CD14-positive monocyte (primary cell): ENCODE measurements at regions not wholly inside any gene's neighbourhood (a gene's known extent, or its start where the extent isn't known, plus 50 kb on each side); places are given as distances from the start of the nearest gene placed in this dataset.

Experiments used
- DNase-seq, 3 donors: peaks; one replicate each; pipeline ENCODE4 v3.0.0-alpha.2; 2011 to 2022
- H2AFZ ChIP-seq: 2 replicates; pipeline ENCODE4 v1.6.0; 2012; ENCODE audit warnings: mild to moderate bottlenecking, low read depth, low read length, inconsistent platforms; ENCODE audit not compliant: insufficient read depth, poor library complexity, severe bottlenecking
- H3K27ac ChIP-seq, 2 donors: 1 replicate in 1 of 2; 2 replicates in 1 of 2; pipeline ENCODE4 v1.5.1; 2012 to 2013; ENCODE audit warnings: low read length in 2 of 2, control low read depth in 1 of 2, inconsistent platforms in 1 of 2, low read depth in 1 of 2, mild to moderate bottlenecking in 1 of 2
- H3K27me3 ChIP-seq, 2 donors: one replicate each; pipeline versions ENCODE4 v1.6.0 to v1.6.1; 2011 to 2013; ENCODE audit warnings: low read length in 2 of 2; ENCODE audit not compliant: control insufficient read depth in 2 of 2, insufficient read depth in 2 of 2
- H3K36me3 ChIP-seq, 2 donors: replicated peaks in 1 of 2; 1 replicate in 1 of 2; 2 replicates in 1 of 2; pipeline versions ENCODE4 v1.5.1 to v1.6.1; 2012 to 2013; ENCODE audit warnings: low read length in 2 of 2, control low read depth in 1 of 2, inconsistent platforms in 1 of 2, mild to moderate bottlenecking in 1 of 2; ENCODE audit not compliant: insufficient read depth in 2 of 2, control insufficient read depth in 1 of 2
- H3K4me1 ChIP-seq, 2 donors: 1 replicate in 1 of 2; 2 replicates in 1 of 2; pipeline versions ENCODE4 v1.5.1 to v1.6.1; 2012 to 2013; ENCODE audit warnings: low read length in 2 of 2, control low read depth in 1 of 2, inconsistent platforms in 1 of 2, mild to moderate bottlenecking in 1 of 2, moderate library complexity in 1 of 2; ENCODE audit not compliant: insufficient read depth in 2 of 2, control insufficient read depth in 1 of 2
- H3K4me2 ChIP-seq: replicated peaks from 2 replicates; pipeline ENCODE3; 2012; ENCODE audit warnings: low read length, moderate library complexity, mild to moderate bottlenecking; ENCODE audit not compliant: poor library complexity, severe bottlenecking; ENCODE audit errors: extremely low read depth
- H3K4me3 ChIP-seq, 3 experiments: fragments of 200-600 bp in 1 of 3; sonication (generic) in 1 of 3; replicated peaks in 1 of 3; 1 replicate in 2 of 3; 2 replicates in 1 of 3; pipeline ENCODE4 v1.5.1; 2011 to 2013; ENCODE audit warnings: low read length in 3 of 3, mild to moderate bottlenecking in 3 of 3, control low read depth in 2 of 3, low read depth in 2 of 3, inconsistent platforms in 1 of 3, moderate library complexity in 1 of 3
- H3K79me2 ChIP-seq: 2 replicates; pipeline ENCODE4 v1.6.0; 2012; ENCODE audit warnings: mild to moderate bottlenecking, control low read depth, inconsistent platforms, low read length, moderate library complexity; ENCODE audit not compliant: insufficient read depth
- H3K9ac ChIP-seq: 2 replicates; pipeline ENCODE4 v1.6.0; 2017; ENCODE audit warnings: low read length, mild to moderate bottlenecking; ENCODE audit not compliant: insufficient read depth, poor library complexity, severe bottlenecking
- H3K9me3 ChIP-seq, 2 donors: replicated peaks in 1 of 2; 1 replicate in 1 of 2; 2 replicates in 1 of 2; pipeline versions ENCODE4 v1.5.1 to v1.6.1; 2012 to 2013; ENCODE audit warnings: low read length in 2 of 2, control low read depth in 1 of 2; ENCODE audit not compliant: control insufficient read depth in 1 of 2, insufficient read depth in 1 of 2
- H4K20me1 ChIP-seq: 2 replicates; pipeline ENCODE4 v1.6.0; 2012; ENCODE audit warnings: mild to moderate bottlenecking, low read length, control low read depth, moderate library complexity; ENCODE audit not compliant: insufficient read depth
- H3K27ac Mint-ChIP-seq, 7 donors: one replicate each; pipeline ENCODE4 v1.8.0; 2020; ENCODE audit warnings: mild to moderate bottlenecking in 7 of 7, mixed read lengths in 7 of 7, moderate library complexity in 6 of 7, inconsistent platforms in 2 of 7
- H3K27me3 Mint-ChIP-seq, 3 donors: one replicate each; pipeline ENCODE4 v1.8.0; 2021 to 2022; ENCODE audit warnings: low read depth in 3 of 3, mild to moderate bottlenecking in 3 of 3, mixed read lengths in 3 of 3, moderate library complexity in 3 of 3, inconsistent platforms in 1 of 3
- H3K36me3 Mint-ChIP-seq, 2 donors: one replicate each; pipeline ENCODE4 v1.8.0; 2020; ENCODE audit warnings: mixed read lengths in 2 of 2, inconsistent platforms in 1 of 2, mild to moderate bottlenecking in 1 of 2
- H3K4me1 Mint-ChIP-seq: one replicate; pipeline ENCODE4 v1.8.0; 2020; ENCODE audit warnings: mild to moderate bottlenecking, mixed read lengths
- H3K4me3 Mint-ChIP-seq, 2 donors: one replicate each; pipeline ENCODE4 v1.8.0; 2020; ENCODE audit warnings: mild to moderate bottlenecking in 2 of 2, mixed read lengths in 2 of 2, moderate library complexity in 1 of 2
- H3K9me3 Mint-ChIP-seq, 7 donors: one replicate each; pipeline ENCODE4 v1.8.0; 2020 to 2022; ENCODE audit warnings: mixed read lengths in 7 of 7, mild to moderate bottlenecking in 6 of 7, moderate library complexity in 6 of 7, inconsistent platforms in 2 of 7
- CTCF ChIP-seq: fragments of 200-600 bp; IDR thresholded peaks from one replicate; pipeline ENCODE4 v1.8.0; 2022; ENCODE audit warnings: antibody characterized with exemption, mild to moderate bottlenecking
- WGBS: methylation state at CpG from one replicate; pipeline ENCODE4 v1.1.5; 2013; ENCODE audit warnings: missing lambda C conversion rate; ENCODE audit not compliant: insufficient coverage; 5-methylcytosine and 5-hydroxymethylcytosine counted together
- intact Hi-C, 2 donors: fragments of 100-400 bp; cut with micrococcal nuclease; formaldehyde crosslinking; loops; one replicate each; pipeline versions ENCODE4 v1.15.0 to v1.15.1; 2023

GRCh38 chr3:99128725-99129505 is 227.4 kb upstream of the DCBLD2 start:
- no peak overlapping the region for H3K27ac ChIP-seq
- no peak overlapping the region for H3K27ac Mint-ChIP-seq
- no peak overlapping the region for H3K9ac ChIP-seq
- H3K4me1 Mint-ChIP-seq = no peaks in the 10 kb centered on the region
- H3K79me2 ChIP-seq = no peaks in the 10 kb centered on the region
- no peak for TF ChIP-seq CTCF
- no peak overlapping the region for H3K4me3 Mint-ChIP-seq
- peaks cover 0 to 2% (median 2%) of the 10 kb centered on the region in 3 donors for H3K27me3 Mint-ChIP-seq
- intact Hi-C loops = no loop called here
- no peak overlapping the region for H2AFZ ChIP-seq
- WGBS = 89% methylated on average over 2 of the region's 4 CpGs
- H3K4me3 ChIP-seq = no peak overlapping the region
- no peak for DNase-seq
- H3K9me3 Mint-ChIP-seq = peaks cover 0 to 3% (median 0%) of the 10 kb centered on the region in 7 donors
- no peaks in the 10 kb centered on the region for H3K4me1 ChIP-seq
- no peaks in the 10 kb centered on the region for H4K20me1 ChIP-seq
- no peaks in the 10 kb centered on the region for H3K27me3 ChIP-seq
- H3K36me3 ChIP-seq = no peaks in the 10 kb centered on the region
- no peaks in the 10 kb centered on the region for H3K36me3 Mint-ChIP-seq
- H3K9me3 ChIP-seq = no peaks in the 10 kb centered on the region
- no peak overlapping the region for H3K4me2 ChIP-seq

- H3K4me2 ChIP-seq = no peak overlapping the region
- H3K9me3 ChIP-seq = no peaks in the 10 kb centered on the region
- no peak overlapping the region for H3K4me3 ChIP-seq
- H3K9ac ChIP-seq = no peak overlapping the region
- no peak overlapping the region for H2AFZ ChIP-seq
- H3K4me1 ChIP-seq = no peaks in the 10 kb centered on the region
- Mint-ChIP-seq H3K27me3 (peaks cover 0 to 2% (median 2%) of the 10 kb centered on the region in 3 donors), H3K9me3 (no peaks in the 10 kb centered on the region), H3K4me1 (no peaks in the 10 kb centered on the region), H3K36me3 (no peaks in the 10 kb centered on the region), H3K4me3 (no peak overlapping the region), H3K27ac (no peak overlapping the region)
- TF ChIP-seq CTCF = no peak
- H4K20me1 ChIP-seq = no peaks in the 10 kb centered on the region
- no peak overlapping the region for H3K27ac ChIP-seq
- no peaks in the 10 kb centered on the region for H3K36me3 ChIP-seq
- intact Hi-C loops = no loop called here
- no CpG with 5 or more reads among the region's 2 CpGs for WGBS
- H3K27me3 ChIP-seq = no peaks in the 10 kb centered on the region
- H3K79me2 ChIP-seq = no peaks in the 10 kb centered on the region
- no peak for DNase-seq
Measured at GRCh38 chr3:99128235-99128634, 226.7 kb upstream of the DCBLD2 start.
